Glutamatergic neuron (in vitro differentiated cells): ENCODE measurements at regions not wholly inside any gene's neighbourhood (a gene's known extent, or its start where the extent isn't known, plus 50 kb on each side); places are given as distances from the start of the nearest gene placed in this dataset.

Experiments
- DNase-seq: peaks from one replicate; pipeline ENCODE4 v3.0.0; 2022
- H3K27ac Mint-ChIP-seq: one replicate; pipeline ENCODE4 v1.8.0; 2020; ENCODE audit warnings: mild to moderate bottlenecking, mixed read lengths, inconsistent platforms; ENCODE audit not compliant: unreplicated experiment
- H3K27me3 Mint-ChIP-seq: one replicate; pipeline ENCODE4 v1.8.0; 2020; ENCODE audit warnings: mild to moderate bottlenecking, moderate library complexity, mixed read lengths, inconsistent platforms; ENCODE audit not compliant: unreplicated experiment
- H3K36me3 Mint-ChIP-seq: one replicate; pipeline ENCODE4 v1.8.0; 2020; ENCODE audit warnings: mild to moderate bottlenecking, mixed read lengths, inconsistent platforms; ENCODE audit not compliant: unreplicated experiment
- H3K4me1 Mint-ChIP-seq: one replicate; pipeline ENCODE4 v1.8.0; 2020; ENCODE audit warnings: mild to moderate bottlenecking, low read depth, mixed read lengths, inconsistent platforms; ENCODE audit not compliant: unreplicated experiment
- H3K4me3 Mint-ChIP-seq: one replicate; pipeline ENCODE4 v1.8.0; 2020; ENCODE audit warnings: mild to moderate bottlenecking, mixed read lengths, inconsistent platforms; ENCODE audit not compliant: unreplicated experiment
- H3K9me3 Mint-ChIP-seq: one replicate; pipeline ENCODE4 v1.8.0; 2020; ENCODE audit warnings: mild to moderate bottlenecking, moderate library complexity, mixed read lengths, inconsistent platforms; ENCODE audit not compliant: unreplicated experiment
- TF ChIP-seq, protein P1 (sequence below): fragments of 200-600 bp; sonication (generic); IDR thresholded peaks from one replicate; pipeline ENCODE4 v1.5.0; 2021; ENCODE audit not compliant: partially characterized antibody, unreplicated experiment

DNA sequence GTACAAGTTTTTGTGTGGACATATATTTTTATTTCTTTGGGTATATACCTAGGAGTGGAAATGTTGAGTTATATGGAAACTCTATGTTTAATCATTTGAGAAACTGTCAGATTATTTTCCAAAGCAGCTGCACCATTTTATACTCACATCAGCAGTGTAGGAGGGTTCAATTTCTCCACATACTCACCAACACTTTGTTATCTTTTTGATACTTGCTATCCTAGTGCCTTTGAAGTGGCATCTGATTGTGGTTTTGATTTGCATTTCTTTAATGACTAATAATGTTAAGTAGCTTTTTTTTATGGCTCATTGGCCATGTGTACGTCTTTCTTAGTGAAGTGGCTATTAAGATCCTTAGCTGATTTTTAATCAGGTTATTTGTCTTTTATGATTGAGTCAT lies 64.7 kb upstream of the SLC8A1 start:
- Mint-ChIP-seq H3K36me3 (no peaks in the 10 kb centered on the region), H3K27ac (no peak overlapping the region), H3K4me3 (no peak overlapping the region), H3K4me1 (no peaks in the 10 kb centered on the region), H3K9me3 (no peaks in the 10 kb centered on the region), H3K27me3 (no peaks in the 10 kb centered on the region)
- no peak for DNase-seq
- TF ChIP-seq, protein P1, sequence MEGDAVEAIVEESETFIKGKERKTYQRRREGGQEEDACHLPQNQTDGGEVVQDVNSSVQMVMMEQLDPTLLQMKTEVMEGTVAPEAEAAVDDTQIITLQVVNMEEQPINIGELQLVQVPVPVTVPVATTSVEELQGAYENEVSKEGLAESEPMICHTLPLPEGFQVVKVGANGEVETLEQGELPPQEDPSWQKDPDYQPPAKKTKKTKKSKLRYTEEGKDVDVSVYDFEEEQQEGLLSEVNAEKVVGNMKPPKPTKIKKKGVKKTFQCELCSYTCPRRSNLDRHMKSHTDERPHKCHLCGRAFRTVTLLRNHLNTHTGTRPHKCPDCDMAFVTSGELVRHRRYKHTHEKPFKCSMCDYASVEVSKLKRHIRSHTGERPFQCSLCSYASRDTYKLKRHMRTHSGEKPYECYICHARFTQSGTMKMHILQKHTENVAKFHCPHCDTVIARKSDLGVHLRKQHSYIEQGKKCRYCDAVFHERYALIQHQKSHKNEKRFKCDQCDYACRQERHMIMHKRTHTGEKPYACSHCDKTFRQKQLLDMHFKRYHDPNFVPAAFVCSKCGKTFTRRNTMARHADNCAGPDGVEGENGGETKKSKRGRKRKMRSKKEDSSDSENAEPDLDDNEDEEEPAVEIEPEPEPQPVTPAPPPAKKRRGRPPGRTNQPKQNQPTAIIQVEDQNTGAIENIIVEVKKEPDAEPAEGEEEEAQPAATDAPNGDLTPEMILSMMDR: no peak

DNA sequence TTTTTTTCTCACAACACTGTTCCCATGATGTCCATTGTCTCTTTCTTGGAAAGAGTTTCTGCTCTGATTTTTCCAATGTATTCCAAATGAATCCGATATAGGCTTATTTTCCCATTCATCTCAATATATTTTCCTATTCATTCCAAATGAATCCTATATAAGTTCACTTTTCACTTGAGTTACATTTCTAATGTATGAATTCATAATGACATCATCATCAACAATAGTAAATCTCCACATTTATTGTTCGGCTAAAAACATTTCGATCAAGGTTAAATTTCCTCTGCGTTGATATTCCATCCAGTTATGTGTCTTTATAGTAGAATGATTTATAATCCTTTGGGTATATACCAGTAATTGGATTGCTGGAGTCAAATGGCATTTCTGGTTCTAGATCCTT lies 76.7 kb upstream of the SLC8A1 start:
- TF ChIP-seq, protein P1: no peak
- no peak for DNase-seq
- Mint-ChIP-seq H3K4me1 (no peaks in the 10 kb centered on the region), H3K27ac (no peak overlapping the region), H3K36me3 (no peaks in the 10 kb centered on the region), H3K9me3 (no peaks in the 10 kb centered on the region), H3K27me3 (no peaks in the 10 kb centered on the region), H3K4me3 (no peak overlapping the region)

DNA sequence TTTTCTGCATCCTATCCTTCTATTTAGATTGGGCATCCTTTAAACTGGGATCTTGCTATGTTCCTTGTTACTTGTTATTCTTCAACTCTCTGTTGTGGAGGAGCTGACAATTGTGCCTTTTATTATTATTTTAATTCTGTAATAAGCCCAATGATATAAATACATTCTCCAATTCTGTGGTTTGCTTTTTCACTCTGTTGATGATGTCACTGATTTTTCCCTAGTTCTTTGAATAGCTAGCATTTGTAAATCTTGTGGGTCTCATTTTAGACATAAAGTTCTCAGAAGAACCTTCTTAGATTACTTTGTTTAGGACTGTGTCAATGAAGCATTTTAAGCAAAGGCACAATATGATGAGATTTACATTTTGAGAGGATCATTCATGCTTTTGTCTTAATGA lies 79.5 kb upstream of the SLC8A1 start:
- H3K4me3 Mint-ChIP-seq: no peak overlapping the region
- no peaks in the 10 kb centered on the region for H3K36me3 Mint-ChIP-seq
- no peaks in the 10 kb centered on the region for H3K9me3 Mint-ChIP-seq
- H3K4me1 Mint-ChIP-seq: no peaks in the 10 kb centered on the region
- DNase-seq: no peak
- TF ChIP-seq, protein P1: no peak
- no peak overlapping the region for H3K27ac Mint-ChIP-seq
- no peaks in the 10 kb centered on the region for H3K27me3 Mint-ChIP-seq

DNA sequence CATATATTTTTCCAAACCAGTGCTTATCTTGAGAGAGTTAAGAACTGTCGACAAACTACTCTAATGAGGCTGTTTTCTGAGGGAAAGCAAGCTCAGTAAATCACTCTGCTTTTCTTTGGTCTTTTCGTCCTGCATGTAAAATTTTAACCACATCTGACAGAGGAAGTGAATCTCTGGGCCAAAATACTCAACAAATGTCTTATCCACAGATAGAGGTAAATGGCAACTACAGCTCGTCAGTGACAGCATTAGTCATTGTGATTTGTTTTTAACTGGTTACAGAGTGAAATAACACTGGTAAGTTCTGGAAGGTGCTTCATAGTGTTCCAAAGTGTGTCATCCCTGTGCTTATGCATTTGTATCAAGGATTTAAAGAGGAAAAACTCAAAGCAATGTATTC lies 82.6 kb upstream of the SLC8A1 start:
- no peak overlapping the region for H3K27ac Mint-ChIP-seq
- TF ChIP-seq, protein P1: no peak
- H3K9me3 Mint-ChIP-seq: no peaks in the 10 kb centered on the region
- no peak overlapping the region for H3K4me3 Mint-ChIP-seq
- no peaks in the 10 kb centered on the region for H3K36me3 Mint-ChIP-seq
- no peak for DNase-seq
- H3K27me3 Mint-ChIP-seq: no peaks in the 10 kb centered on the region
- H3K4me1 Mint-ChIP-seq: no peaks in the 10 kb centered on the region

DNA sequence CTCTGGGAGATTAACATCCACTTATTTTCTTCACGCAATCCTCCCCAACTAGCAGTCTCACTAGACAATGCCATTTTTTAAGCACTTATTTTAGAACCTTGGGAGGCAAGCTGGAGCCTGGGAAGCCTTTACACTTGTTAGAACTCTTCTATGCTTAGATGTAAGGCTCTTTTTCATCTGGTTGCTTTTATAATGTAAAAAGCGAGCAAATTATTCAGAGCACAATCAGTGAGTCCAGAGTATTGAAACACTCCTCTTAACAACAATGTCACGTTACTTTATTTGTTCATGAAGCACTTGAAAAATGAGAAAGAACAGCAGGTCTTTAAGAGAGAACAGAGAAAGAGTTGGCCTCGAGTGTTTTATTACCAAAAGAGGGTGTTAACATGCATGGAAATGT lies 84.1 kb upstream of the SLC8A1 start:
- Mint-ChIP-seq H3K36me3 (no peaks in the 10 kb centered on the region), H3K9me3 (no peaks in the 10 kb centered on the region), H3K4me1 (no peaks in the 10 kb centered on the region), H3K27ac (no peak overlapping the region), H3K27me3 (no peaks in the 10 kb centered on the region), H3K4me3 (no peak overlapping the region)
- TF ChIP-seq, protein P1: no peak
- DNase-seq: no peak
